ENCODE measurements at regions not wholly inside any gene's neighbourhood (a gene's known extent, or its start where the extent isn't known, plus 50 kb on each side); places are given as distances from the start of the nearest gene placed in this dataset.

DNA sequence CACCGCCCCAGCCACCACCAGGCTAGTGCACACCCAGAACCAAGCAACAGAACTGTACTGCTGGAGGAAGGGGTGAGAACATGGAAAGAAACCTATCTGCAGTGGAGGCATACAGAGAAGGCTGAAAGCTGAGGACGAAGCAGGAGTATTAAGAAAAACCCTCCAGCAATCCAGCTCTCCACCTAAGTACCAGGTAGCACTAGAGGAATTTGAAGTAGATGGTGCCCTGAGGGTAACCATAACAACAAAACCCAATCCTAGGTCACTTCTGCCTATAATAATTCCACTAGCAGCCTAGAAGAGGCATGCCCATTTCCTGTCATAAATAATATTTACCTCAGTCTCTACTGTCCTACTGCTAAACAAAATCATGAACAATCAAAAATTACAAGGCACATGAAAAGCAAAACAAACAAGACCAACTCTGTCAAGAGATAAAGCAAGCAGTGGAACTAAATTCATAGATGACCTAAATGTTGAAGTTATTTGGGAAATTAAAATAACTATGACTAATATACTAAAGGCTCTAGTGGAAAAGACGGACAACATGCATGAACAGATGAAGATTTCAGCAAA, 51.1 kb downstream of the HYCC1 start:
- no peak for DNase-seq

DNA sequence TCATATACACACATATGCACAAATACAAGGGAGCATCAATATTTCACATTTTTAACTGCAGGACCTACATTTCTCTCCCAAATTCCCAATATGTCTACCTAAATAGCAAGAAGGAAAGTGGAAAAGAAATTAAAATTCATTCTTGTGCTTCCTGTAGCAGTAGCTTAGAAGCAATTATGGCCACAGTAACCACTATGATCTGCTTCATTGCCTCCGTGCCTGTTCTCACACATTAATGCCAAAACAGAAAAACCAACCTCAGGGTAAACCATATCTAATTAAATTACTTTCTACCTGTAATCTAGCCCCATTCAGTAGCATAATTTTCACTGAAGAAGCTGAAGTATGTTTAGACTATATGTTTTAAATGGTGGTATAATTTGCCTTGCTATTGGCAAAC, 55.2 kb downstream of the HYCC1 start:
- DNase-seq, result no peak

DNA sequence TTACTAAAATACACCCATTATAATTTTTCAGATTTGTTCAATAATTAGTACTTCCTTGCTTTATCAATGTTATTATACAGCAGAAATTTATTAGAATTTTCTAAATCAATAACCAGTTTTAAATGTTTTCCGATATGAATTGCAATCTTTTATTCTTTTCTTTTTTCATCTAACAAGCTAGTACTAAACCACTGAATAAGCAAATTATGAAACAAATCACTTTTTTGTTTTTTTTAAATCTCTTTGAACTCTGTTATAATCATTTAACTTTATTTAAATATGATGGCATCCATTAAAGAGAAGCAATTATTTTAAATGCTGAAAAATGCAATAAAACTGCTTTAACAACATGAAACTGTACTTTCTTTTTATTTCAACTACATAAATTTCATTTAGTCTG, 59.7 kb downstream of the HYCC1 start:
- no peak for DNase-seq

DNA sequence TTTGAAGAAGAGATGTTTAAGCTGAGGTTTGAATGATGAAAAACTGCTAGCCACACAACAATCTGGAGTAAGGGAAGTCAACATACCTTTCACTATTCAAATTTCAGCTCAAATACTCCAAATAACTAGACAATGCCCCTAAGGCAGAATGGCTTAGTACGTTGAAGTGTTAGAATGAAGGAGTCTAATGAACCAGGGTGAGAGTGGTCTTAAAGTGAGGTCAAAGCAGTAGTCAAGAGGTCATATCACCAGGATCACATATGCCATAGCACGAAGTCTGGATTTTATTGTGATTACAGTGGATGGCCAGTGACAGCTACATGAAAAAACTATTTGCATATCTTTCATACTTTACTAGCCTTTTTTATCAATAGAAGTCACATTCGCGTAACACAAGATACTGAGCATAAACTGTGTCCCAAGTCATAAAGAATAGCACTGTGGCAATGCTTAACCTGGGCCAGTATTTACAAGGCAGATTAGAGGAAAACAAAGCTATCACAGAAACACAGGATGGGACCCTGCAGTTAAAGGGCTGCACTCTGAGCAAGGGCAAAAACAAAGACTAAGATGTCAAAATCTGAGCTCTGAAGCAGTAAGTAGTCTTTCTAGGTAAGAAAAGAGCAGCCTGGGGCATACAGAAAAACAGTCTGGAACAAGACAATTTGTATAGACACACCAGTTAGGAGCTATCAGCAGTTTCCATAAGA, 61.5 kb downstream of the HYCC1 start:
- DNase-seq, result no peak

- no peak for DNase-seq
Measured at GRCh38 chr7:22949944-22950343, 64.0 kb downstream of the HYCC1 start.

GRCh38 chr7:22949221-22949620, 64.7 kb downstream of the HYCC1 start:
- DNase-seq, result no peak

GRCh38 chr7:22948770-22949169, 65.2 kb downstream of the HYCC1 start:
- DNase-seq, result no peak

DNA sequence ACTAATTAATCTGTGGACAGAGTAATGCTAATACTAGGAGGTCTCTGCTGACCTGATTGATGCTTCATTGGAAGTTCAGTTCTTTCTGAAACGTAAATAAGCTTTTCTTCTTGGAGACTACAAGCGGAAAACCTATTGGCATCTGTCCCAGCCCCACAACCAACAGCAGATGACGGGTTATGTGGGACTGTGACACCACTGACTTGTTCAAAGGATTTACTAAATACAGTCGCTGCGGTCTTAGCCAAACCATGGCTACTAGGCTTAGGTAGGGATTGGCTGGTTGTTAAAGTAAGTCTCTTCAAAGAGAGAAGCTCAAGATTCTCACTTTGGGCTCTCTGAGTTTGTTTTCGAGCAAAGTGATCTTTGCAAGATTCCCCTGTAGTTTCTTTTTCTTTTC, 68.3 kb downstream of the HYCC1 start:
- DNase-seq, result no peak

- DNase-seq, result no peak
Measured at GRCh38 chr7:22944510-22944909, 69.4 kb downstream of the HYCC1 start.

- no peak for DNase-seq
Measured at GRCh38 chr7:22944022-22944421, 69.9 kb downstream of the HYCC1 start.

DNA sequence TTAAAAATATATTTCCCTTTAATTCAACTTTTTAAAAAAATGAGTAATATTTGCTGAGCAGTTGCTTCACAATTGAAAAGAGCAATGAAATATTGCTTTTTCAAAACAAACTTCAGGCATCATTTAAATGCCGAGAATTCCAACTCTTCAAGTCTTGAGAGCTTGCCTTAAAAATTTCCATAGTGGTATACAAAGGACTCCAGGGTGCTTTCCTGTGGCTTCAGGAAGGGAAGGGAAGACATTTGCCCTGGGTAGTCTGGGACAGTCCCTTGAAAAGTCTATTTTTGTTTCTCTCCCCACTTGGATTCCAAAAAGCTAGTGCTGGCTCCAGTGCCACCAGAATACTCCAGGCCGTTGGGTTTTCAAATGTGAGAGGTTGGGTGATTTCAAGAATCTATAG, 71.7 kb downstream of the HYCC1 start:
- no peak for DNase-seq

GRCh38 chr7:22939842-22940241, 74.1 kb downstream of the HYCC1 start:
- DNase-seq, result no peak

DNA sequence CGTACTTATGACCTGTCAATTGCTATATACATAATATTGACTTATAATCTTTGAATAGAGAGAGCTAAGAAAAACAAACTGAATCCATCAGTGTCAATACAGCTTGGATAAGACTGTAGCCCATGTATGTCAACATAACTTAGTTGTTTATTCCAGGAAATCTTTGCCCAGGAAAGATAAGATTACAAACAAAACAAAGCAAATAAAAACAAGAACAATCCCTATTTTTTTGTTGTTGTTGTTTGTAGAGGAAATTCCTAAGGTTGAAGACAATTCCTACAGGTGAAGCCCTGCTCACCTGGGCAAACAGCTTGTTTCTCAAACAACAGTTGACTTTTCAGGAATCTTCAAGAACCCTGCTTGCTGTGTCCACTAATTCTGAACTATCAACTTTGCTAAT, 76.0 kb downstream of the HYCC1 start:
- no peak for DNase-seq

- no peak for DNase-seq
Measured at GRCh38 chr7:22936246-22936645, 77.7 kb downstream of the HYCC1 start.

GRCh38 chr7:22935269-22935668, 78.7 kb downstream of the HYCC1 start:
- no peak for DNase-seq

GRCh38 chr7:22934473-22935065, 79.4 kb downstream of the HYCC1 start:
- DNase-seq, result no peak

- no peak for DNase-seq
Measured at GRCh38 chr7:22934023-22934422, 79.9 kb downstream of the HYCC1 start.

- no peak for DNase-seq
Measured at GRCh38 chr7:22932896-22933295, 81.0 kb downstream of the HYCC1 start.

DNA sequence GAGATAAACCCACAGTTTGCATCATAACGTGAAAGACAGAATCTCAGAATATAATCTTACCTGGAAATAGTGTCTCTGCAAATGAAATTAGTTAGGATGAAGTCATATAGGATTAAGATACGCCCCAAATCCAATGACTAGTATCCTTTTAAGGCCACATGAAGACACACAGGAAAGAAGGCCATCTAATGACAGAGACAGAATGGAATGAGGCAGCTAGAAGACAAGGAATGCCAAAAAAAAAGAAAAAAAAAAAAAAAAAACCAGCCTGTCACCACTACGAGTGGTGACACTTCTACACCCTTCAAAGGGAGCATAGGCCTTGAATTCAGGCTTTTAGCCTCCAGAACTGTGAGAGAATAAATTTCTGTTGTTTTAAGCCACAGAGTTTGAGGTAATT, 82.9 kb downstream of the HYCC1 start:
- DNase-seq, result no peak

DNA sequence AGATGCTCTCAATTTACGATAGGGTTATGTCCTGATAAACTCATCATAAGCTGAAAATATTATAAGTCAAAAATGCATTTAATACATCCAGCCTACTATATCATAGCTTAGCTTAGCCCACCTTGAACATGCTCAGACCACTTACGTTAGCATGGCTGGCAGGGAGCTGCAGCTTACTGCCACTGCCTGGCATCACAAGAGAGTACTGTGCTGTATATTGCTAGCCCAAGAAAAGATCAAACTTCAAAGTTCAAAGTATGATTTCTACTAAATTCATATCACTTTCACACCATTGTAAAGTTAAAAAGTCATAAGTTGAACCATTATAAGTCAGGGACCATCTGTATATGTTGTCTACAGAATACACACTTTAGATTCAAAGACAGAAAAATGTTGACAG, 91.6 kb downstream of the HYCC1 start:
- no peak for DNase-seq

DNA sequence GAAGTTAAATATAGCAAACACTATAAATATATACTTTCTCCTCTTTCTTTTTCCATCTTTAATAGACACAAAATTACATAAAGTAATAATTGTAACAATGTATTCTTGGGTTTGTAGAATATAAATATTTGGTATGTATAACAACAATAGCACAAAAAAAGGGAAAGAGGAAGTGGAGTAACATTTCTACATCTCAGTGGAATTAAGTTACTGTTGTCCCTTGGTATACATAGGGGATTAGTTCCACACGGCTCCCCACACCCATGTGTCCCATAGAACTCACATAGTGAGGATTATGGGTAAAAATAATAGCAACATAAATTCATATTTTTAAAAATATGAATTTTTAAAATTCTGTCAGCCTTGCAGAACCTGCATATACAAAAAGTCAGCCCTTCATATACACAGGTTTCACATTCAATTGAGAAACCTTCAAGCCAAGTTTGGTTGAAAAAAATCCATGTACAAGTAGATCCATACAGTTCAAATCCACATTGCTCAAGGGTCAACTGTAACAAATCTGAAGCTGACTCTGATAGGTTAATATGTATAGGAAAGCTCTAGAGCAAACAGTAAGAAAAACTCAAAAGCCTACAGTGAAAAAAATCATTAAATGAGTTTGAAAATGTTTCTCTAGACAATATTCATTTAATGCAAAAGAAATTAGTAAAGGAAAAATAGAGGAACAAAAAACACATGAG, 92.4 kb downstream of the HYCC1 start:
- no peak for DNase-seq

GRCh38 chr7:22920672-22921071, 93.3 kb downstream of the HYCC1 start:
- DNase-seq, result peak; percentile 86

GRCh38 chr7:22913158-22913557, 90.5 kb upstream of the TOMM7 start:
- no peak for DNase-seq

DNA sequence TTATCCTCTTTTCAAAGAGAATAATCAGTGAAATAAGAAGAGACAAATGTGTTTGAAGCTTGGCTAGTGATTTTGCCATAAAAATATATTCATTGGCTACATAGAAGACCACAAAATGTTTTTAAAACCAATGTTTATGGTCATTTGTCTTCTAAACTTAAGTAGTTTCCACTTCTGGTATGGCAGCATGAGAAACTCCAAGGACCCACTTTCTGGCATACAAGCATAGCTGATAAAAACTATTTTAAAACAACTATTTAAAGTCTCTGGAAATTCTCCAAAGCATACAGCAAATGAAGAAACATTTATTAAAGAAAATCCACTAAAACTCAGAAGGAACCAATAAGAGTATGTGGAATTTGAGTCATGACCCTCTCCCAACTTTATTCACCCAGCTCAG, 89.2 kb upstream of the TOMM7 start:
- no peak for DNase-seq
